ENCODE measurements at regions not wholly inside any gene's neighbourhood (a gene's known extent, or its start where the extent isn't known, plus 50 kb on each side); places are given as distances from the start of the nearest gene placed in this dataset.
"Not testable (repeated sequence)": the region's sequence is repeated elsewhere in the genome, so short reads cannot be mapped to it uniquely, and the experiment has no call there.

- DNase-seq (ENCODE audit: low spot score) = no peak
Observed at GRCh38 chr14:106268013-106268727, 741.8 kb downstream of the TMEM121 start.

- DNase-seq (ENCODE audit: low spot score) = no peak
Observed at GRCh38 chr14:106269029-106269428, 742.6 kb downstream of the TMEM121 start.

- no peak for DNase-seq (ENCODE audit: low spot score)
Observed at GRCh38 chr14:106269451-106270204, 743.2 kb downstream of the TMEM121 start.

GRCh38 chr14:106270476-106271121 lies 744.2 kb downstream of the TMEM121 start:
- not testable (repeated sequence) for DNase-seq (ENCODE audit: low spot score)

- no peak for DNase-seq (ENCODE audit: low spot score)
Observed at GRCh38 chr14:106276326-106277267, 750.2 kb downstream of the TMEM121 start.

GRCh38 chr14:106277503-106277902 lies 751.1 kb downstream of the TMEM121 start:
- no peak for DNase-seq (ENCODE audit: low spot score)

GRCh38 chr14:106280876-106281275 lies 754.5 kb downstream of the TMEM121 start:
- no peak for DNase-seq (ENCODE audit: low spot score)

- DNase-seq (ENCODE audit: low spot score) = no peak
Observed at GRCh38 chr14:106286697-106287290, 760.4 kb downstream of the TMEM121 start.

GRCh38 chr14:106287506-106287905 lies 761.1 kb downstream of the TMEM121 start:
- no peak for DNase-seq (ENCODE audit: low spot score)

GRCh38 chr14:106291626-106292025 lies 765.2 kb downstream of the TMEM121 start:
- DNase-seq (ENCODE audit: low spot score) = no peak

- DNase-seq (ENCODE audit: low spot score) = no peak
Observed at GRCh38 chr14:106294324-106294723, 767.9 kb downstream of the TMEM121 start.

GRCh38 chr14:106300951-106301510 lies 774.6 kb downstream of the TMEM121 start:
- DNase-seq (ENCODE audit: low spot score) = not testable (repeated sequence)

- not testable (repeated sequence) for DNase-seq (ENCODE audit: low spot score)
Observed at GRCh38 chr14:106301609-106302008, 775.2 kb downstream of the TMEM121 start.

- DNase-seq (ENCODE audit: low spot score) = no peak
Observed at GRCh38 chr14:106302661-106303060, 776.3 kb downstream of the TMEM121 start.

GRCh38 chr14:106304271-106304670 lies 777.9 kb downstream of the TMEM121 start:
- no peak for DNase-seq (ENCODE audit: low spot score)

- no peak for DNase-seq (ENCODE audit: low spot score)
Observed at GRCh38 chr14:106308839-106309389, 782.5 kb downstream of the TMEM121 start.

- DNase-seq (ENCODE audit: low spot score) = no peak
Observed at GRCh38 chr14:106309423-106309822, 783.0 kb downstream of the TMEM121 start.

GRCh38 chr14:106315436-106315835 lies 789.1 kb downstream of the TMEM121 start:
- no peak for DNase-seq (ENCODE audit: low spot score)

- no peak for DNase-seq (ENCODE audit: low spot score)
Observed at GRCh38 chr14:106317593-106317992, 791.2 kb downstream of the TMEM121 start.

- DNase-seq (ENCODE audit: low spot score) = no peak
Observed at GRCh38 chr14:106318700-106319099, 792.3 kb downstream of the TMEM121 start.

- DNase-seq (ENCODE audit: low spot score) = not testable (repeated sequence)
Observed at GRCh38 chr14:106323970-106324369, 797.6 kb downstream of the TMEM121 start.
